Loucy (cell line): ENCODE measurements at regions not wholly inside any gene's neighbourhood (a gene's known extent, or its start where the extent isn't known, plus 50 kb on each side); places are given as distances from the start of the nearest gene placed in this dataset.

Experiments used
- H2AFZ ChIP-seq: fragments of 200-600 bp; sonication (generic); 2 replicates; pipeline ENCODE4 v1.6.0; 2016; ENCODE audit warnings: antibody characterized with exemption, mild to moderate bottlenecking, low read length, moderate library complexity
- H3F3A ChIP-seq: fragments of 200-600 bp; 2 replicates; pipeline ENCODE4 v1.6.0; 2016; ENCODE audit warnings: antibody characterized with exemption, low read depth, mild to moderate bottlenecking
- H3K27me3 ChIP-seq: fragments of 200-600 bp; sonication (generic); 2 replicates; pipeline ENCODE4 v1.6.1; 2014; ENCODE audit warnings: low read length, mild to moderate bottlenecking; ENCODE audit not compliant: insufficient read depth, poor library complexity, severe bottlenecking
- H3K36me3 ChIP-seq: fragments of 200-600 bp; sonication (generic); 2 replicates; pipeline ENCODE4 v1.6.1; 2016; ENCODE audit warnings: low read length; ENCODE audit not compliant: insufficient read depth
- H3K4me1 ChIP-seq: fragments of 200-600 bp; sonication (generic); 2 replicates; pipeline ENCODE4 v1.5.1; 2014; ENCODE audit warnings: low read length, mild to moderate bottlenecking; ENCODE audit not compliant: insufficient read depth, poor library complexity, severe bottlenecking
- H3K4me2 ChIP-seq: fragments of 200-600 bp; sonication (generic); 2 replicates; pipeline ENCODE4 v1.6.0; 2014; ENCODE audit warnings: antibody characterized with exemption, low read length, low read depth, mild to moderate bottlenecking; ENCODE audit not compliant: poor library complexity, severe bottlenecking
- H3K4me3 ChIP-seq: fragments of 200-600 bp; sonication (generic); 2 replicates; pipeline ENCODE4 v1.5.1; 2014; ENCODE audit warnings: low read length, mild to moderate bottlenecking, mixed read lengths; ENCODE audit not compliant: poor library complexity, severe bottlenecking
- H3K79me2 ChIP-seq: fragments of 200-600 bp; sonication (generic); 2 replicates; pipeline ENCODE4 v1.6.1; 2014; ENCODE audit warnings: low read length; ENCODE audit not compliant: insufficient read depth
- H3K9ac ChIP-seq: fragments of 200-600 bp; sonication (generic); 2 replicates; pipeline ENCODE4 v1.6.0; 2014; ENCODE audit warnings: mild to moderate bottlenecking, low read depth, low read length, moderate library complexity; ENCODE audit not compliant: poor library complexity, severe bottlenecking
- H3K9me2 ChIP-seq: fragments of 200-600 bp; sonication (generic); replicated peaks from 2 replicates; pipeline ENCODE4 v1.6.1; 2016; ENCODE audit warnings: low read depth, low read length, mixed read lengths
- H3K9me3 ChIP-seq: fragments of 200-600 bp; sonication (generic); 2 replicates; pipeline ENCODE4 v1.6.1; 2014; ENCODE audit warnings: mild to moderate bottlenecking, antibody characterized with exemption, low read length, low read depth; ENCODE audit not compliant: insufficient read depth
- H4K20me1 ChIP-seq: fragments of 200-600 bp; sonication (generic); 2 replicates; pipeline ENCODE4 v1.6.0; 2014; ENCODE audit warnings: antibody characterized with exemption, low read length, mild to moderate bottlenecking; ENCODE audit not compliant: insufficient read depth, poor library complexity, severe bottlenecking
- EZH2phosphoT487 ChIP-seq: fragments of 200-600 bp; IDR thresholded peaks from 2 replicates; pipeline ENCODE4 v1.6.1; 2018; ENCODE audit warnings: antibody characterized with exemption, mild to moderate bottlenecking, moderate library complexity, borderline replicate concordance
- TF ChIP-seq, protein P1 (sequence below): fragments of 200-600 bp; sonication (generic); conservative IDR thresholded peaks from 2 replicates; pipeline ENCODE4 v1.5.1; 2014; ENCODE audit warnings: mild to moderate bottlenecking, antibody characterized with exemption, low read length

DNA sequence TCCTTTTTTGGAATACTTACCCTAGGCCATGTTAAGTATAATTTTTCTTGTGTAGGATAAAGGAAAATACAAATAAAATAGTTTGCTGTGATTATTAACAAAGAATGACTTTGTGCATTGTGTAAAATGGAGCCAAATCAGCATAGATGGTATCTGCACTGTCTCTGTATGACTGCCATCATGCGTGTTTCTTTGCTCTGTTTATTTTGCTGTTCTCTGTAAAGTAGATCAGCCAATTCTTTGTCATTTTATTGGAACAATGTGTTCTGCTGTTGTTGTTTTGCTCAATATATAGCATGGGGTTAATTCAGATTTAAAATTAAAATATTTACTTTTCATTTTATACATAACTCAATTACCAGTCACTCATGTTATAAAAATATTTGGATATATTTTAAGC, 181.3 kb upstream of the UBE2E3 start:
- Histone ChIP-seq H2AFZ (no peak overlapping the region), H3K9me2 (no peaks in the 10 kb centered on the region), H3F3A (no peaks in the 10 kb centered on the region), H3K4me3 (no peak overlapping the region), H3K4me1 (no peaks in the 10 kb centered on the region), H3K9ac (no peak overlapping the region), H4K20me1 (no peaks in the 10 kb centered on the region), H3K4me2 (no peak overlapping the region), H3K36me3 (no peaks in the 10 kb centered on the region), H3K79me2 (no peaks in the 10 kb centered on the region), H3K9me3 (no peaks in the 10 kb centered on the region), H3K27me3 (no peaks in the 10 kb centered on the region)
- TF ChIP-seq, protein P1, sequence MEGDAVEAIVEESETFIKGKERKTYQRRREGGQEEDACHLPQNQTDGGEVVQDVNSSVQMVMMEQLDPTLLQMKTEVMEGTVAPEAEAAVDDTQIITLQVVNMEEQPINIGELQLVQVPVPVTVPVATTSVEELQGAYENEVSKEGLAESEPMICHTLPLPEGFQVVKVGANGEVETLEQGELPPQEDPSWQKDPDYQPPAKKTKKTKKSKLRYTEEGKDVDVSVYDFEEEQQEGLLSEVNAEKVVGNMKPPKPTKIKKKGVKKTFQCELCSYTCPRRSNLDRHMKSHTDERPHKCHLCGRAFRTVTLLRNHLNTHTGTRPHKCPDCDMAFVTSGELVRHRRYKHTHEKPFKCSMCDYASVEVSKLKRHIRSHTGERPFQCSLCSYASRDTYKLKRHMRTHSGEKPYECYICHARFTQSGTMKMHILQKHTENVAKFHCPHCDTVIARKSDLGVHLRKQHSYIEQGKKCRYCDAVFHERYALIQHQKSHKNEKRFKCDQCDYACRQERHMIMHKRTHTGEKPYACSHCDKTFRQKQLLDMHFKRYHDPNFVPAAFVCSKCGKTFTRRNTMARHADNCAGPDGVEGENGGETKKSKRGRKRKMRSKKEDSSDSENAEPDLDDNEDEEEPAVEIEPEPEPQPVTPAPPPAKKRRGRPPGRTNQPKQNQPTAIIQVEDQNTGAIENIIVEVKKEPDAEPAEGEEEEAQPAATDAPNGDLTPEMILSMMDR = no peak
- TF ChIP-seq EZH2phosphoT487 = no peak

GRCh38 chr2:180790891-180791290, 189.5 kb upstream of the UBE2E3 start:
- H3F3A ChIP-seq = no peaks in the 10 kb centered on the region
- TF ChIP-seq EZH2phosphoT487 = no peak
- H3K4me1 ChIP-seq = no peaks in the 10 kb centered on the region
- no peaks in the 10 kb centered on the region for H3K79me2 ChIP-seq
- H3K9ac ChIP-seq = no peak overlapping the region
- H3K4me2 ChIP-seq = no peak overlapping the region
- no peak overlapping the region for H2AFZ ChIP-seq
- no peaks in the 10 kb centered on the region for H4K20me1 ChIP-seq
- H3K36me3 ChIP-seq = no peaks in the 10 kb centered on the region
- no peaks in the 10 kb centered on the region for H3K27me3 ChIP-seq
- H3K9me3 ChIP-seq = no peaks in the 10 kb centered on the region
- no peak overlapping the region for H3K4me3 ChIP-seq
- H3K9me2 ChIP-seq = no peaks in the 10 kb centered on the region

- no peaks in the 10 kb centered on the region for H3K27me3 ChIP-seq
- no peaks in the 10 kb centered on the region for H3K36me3 ChIP-seq
- H3K9ac ChIP-seq = no peak overlapping the region
- TF ChIP-seq EZH2phosphoT487 = no peak
- TF ChIP-seq, protein P1 = no peak
- H3K79me2 ChIP-seq = no peaks in the 10 kb centered on the region
- no peak overlapping the region for H2AFZ ChIP-seq
- no peaks in the 10 kb centered on the region for H3K4me1 ChIP-seq
- no peaks in the 10 kb centered on the region for H3K9me3 ChIP-seq
- H3K4me2 ChIP-seq = no peak overlapping the region
- no peaks in the 10 kb centered on the region for H4K20me1 ChIP-seq
- H3K9me2 ChIP-seq = no peaks in the 10 kb centered on the region
- no peaks in the 10 kb centered on the region for H3F3A ChIP-seq
- no peak overlapping the region for H3K4me3 ChIP-seq
Measured at GRCh38 chr2:180787330-180787729, 193.1 kb upstream of the UBE2E3 start.

DNA sequence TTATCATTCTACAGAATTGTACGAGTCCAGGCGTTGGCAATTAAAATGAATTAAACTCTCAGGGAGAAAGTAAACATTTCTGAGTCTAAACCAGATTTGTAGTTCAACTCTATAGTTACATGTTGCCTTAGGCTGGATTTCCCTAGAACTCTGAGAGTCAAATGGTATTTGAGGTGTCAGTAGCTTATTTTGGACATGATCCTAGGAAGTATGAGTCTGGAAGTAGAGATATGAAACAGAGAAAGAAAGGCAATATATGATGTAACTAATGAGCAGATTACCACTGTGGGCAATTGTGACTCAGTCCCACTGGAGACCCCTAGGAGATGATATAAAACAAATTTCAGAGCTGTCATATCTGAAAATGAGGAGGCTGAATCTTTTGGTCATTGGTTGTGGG, 199.1 kb upstream of the UBE2E3 start:
- H2AFZ ChIP-seq = no peak overlapping the region
- no peaks in the 10 kb centered on the region for H3K79me2 ChIP-seq
- no peak overlapping the region for H3K4me3 ChIP-seq
- no peaks in the 10 kb centered on the region for H3K9me2 ChIP-seq
- H3K4me1 ChIP-seq = no peaks in the 10 kb centered on the region
- H3K4me2 ChIP-seq = no peak overlapping the region
- H3F3A ChIP-seq = no peaks in the 10 kb centered on the region
- no peaks in the 10 kb centered on the region for H4K20me1 ChIP-seq
- no peaks in the 10 kb centered on the region for H3K36me3 ChIP-seq
- H3K27me3 ChIP-seq = no peaks in the 10 kb centered on the region
- no peaks in the 10 kb centered on the region for H3K9me3 ChIP-seq
- no peak overlapping the region for H3K9ac ChIP-seq
- no peak for TF ChIP-seq EZH2phosphoT487
- TF ChIP-seq, protein P1 = no peak
